ENCODE measurements at regions not wholly inside any gene's neighbourhood (a gene's known extent, or its start where the extent isn't known, plus 50 kb on each side); places are given as distances from the start of the nearest gene placed in this dataset.

DNA sequence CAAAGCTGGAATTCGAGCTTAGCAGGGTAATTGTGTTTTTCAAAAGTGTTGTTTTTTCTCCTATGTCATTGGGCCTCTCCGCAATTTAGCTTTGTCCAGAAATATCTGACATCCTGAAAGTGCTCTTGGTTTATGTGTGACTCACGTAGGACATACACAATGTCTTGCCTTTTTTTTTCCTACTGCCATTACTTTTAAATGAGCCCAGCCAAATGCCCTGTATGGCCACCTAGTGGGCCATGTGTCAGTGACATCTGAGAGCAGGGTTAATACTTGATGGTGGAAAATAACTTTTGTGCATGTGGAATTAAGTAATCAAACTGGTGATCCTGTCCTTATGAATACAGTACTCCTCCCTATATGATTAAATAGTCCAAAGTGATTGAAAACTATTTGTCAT is 1411.1 kb upstream of the TENM3 start:
- no peak for DNase-seq (ENCODE audit: extremely low spot score, unreplicated experiment)
- H3K27ac Mint-ChIP-seq (ENCODE audit: unreplicated experiment): no peak overlapping the region
- TF ChIP-seq, protein P1, sequence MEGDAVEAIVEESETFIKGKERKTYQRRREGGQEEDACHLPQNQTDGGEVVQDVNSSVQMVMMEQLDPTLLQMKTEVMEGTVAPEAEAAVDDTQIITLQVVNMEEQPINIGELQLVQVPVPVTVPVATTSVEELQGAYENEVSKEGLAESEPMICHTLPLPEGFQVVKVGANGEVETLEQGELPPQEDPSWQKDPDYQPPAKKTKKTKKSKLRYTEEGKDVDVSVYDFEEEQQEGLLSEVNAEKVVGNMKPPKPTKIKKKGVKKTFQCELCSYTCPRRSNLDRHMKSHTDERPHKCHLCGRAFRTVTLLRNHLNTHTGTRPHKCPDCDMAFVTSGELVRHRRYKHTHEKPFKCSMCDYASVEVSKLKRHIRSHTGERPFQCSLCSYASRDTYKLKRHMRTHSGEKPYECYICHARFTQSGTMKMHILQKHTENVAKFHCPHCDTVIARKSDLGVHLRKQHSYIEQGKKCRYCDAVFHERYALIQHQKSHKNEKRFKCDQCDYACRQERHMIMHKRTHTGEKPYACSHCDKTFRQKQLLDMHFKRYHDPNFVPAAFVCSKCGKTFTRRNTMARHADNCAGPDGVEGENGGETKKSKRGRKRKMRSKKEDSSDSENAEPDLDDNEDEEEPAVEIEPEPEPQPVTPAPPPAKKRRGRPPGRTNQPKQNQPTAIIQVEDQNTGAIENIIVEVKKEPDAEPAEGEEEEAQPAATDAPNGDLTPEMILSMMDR (IDR thresholded peaks at IDR 0.05): no peak
- H3K36me3 Mint-ChIP-seq (ENCODE audit: unreplicated experiment): no peaks in the 10 kb centered on the region
- H3K4me3 Mint-ChIP-seq (ENCODE audit: unreplicated experiment): no peak overlapping the region
- H3K4me1 Mint-ChIP-seq (ENCODE audit: unreplicated experiment): peaks cover 9% of the 10 kb centered on the region
- H3K27me3 Mint-ChIP-seq (ENCODE audit: unreplicated experiment): no peaks in the 10 kb centered on the region
- no peaks in the 10 kb centered on the region for H3K9me3 Mint-ChIP-seq (ENCODE audit: unreplicated experiment)

DNA sequence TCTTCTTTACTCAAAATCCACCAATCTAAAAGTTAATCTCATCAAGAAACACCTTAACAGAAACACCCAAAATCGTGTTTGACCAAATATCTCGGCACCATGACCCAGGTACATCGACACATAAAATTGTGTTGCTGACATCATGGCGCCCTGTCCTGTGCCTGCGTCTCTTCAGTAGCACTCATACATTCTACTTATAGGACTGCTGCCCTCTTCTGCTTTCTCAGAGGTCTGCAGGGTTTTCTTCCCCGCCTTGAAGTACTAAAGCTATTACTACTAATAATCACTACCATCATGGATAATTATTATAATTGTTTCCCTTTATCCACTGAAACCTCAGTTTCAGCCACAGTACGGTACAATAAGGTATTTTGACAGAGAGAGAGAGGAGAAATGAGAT is 1403.1 kb upstream of the TENM3 start:
- H3K27ac Mint-ChIP-seq (ENCODE audit: unreplicated experiment): no peak overlapping the region
- TF ChIP-seq, protein P1 (IDR thresholded peaks at IDR 0.05): peak; percentile 29
- peaks cover 6% of the 10 kb centered on the region for H3K27me3 Mint-ChIP-seq (ENCODE audit: unreplicated experiment)
- no peaks in the 10 kb centered on the region for H3K9me3 Mint-ChIP-seq (ENCODE audit: unreplicated experiment)
- H3K4me3 Mint-ChIP-seq (ENCODE audit: unreplicated experiment): no peak overlapping the region
- no peaks in the 10 kb centered on the region for H3K4me1 Mint-ChIP-seq (ENCODE audit: unreplicated experiment)
- H3K36me3 Mint-ChIP-seq (ENCODE audit: unreplicated experiment): no peaks in the 10 kb centered on the region
- DNase-seq (ENCODE audit: extremely low spot score, unreplicated experiment): no peak

DNA sequence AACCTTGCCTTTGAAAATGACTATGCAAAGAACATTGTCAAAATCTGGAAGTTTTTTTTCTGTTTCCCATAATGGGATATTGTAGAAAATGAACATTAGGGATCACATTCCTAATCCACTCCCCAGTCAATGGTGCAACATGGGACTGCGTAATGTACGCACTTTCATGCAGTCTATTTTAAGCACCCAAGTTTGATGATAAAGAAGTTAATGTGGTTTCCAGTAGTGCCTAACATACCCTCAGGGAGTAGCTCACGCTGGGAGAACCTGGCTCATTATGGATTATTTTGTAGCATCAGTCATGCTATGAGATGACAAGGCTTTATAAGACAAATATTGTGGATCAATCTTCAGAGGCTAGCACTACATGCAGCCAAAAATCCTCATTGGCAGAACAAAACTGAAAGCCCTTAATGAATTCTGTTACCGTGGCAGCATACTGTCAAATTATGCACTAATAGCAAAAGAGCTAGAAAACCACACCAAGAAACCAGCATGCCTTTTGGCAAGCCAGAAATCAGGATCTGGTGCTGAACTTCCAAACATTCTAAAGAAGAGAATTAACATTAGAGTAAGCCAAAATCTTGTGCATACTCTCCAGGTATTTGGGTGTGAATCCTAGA is 1392.8 kb upstream of the TENM3 start:
- no peaks in the 10 kb centered on the region for H3K27me3 Mint-ChIP-seq (ENCODE audit: unreplicated experiment)
- no peak for DNase-seq (ENCODE audit: extremely low spot score, unreplicated experiment)
- no peak overlapping the region for H3K4me3 Mint-ChIP-seq (ENCODE audit: unreplicated experiment)
- TF ChIP-seq, protein P1 (IDR thresholded peaks at IDR 0.05): no peak
- no peak overlapping the region for H3K27ac Mint-ChIP-seq (ENCODE audit: unreplicated experiment)
- H3K9me3 Mint-ChIP-seq (ENCODE audit: unreplicated experiment): peaks cover 4% of the 10 kb centered on the region
- no peaks in the 10 kb centered on the region for H3K4me1 Mint-ChIP-seq (ENCODE audit: unreplicated experiment)
- H3K36me3 Mint-ChIP-seq (ENCODE audit: unreplicated experiment): no peaks in the 10 kb centered on the region

DNA sequence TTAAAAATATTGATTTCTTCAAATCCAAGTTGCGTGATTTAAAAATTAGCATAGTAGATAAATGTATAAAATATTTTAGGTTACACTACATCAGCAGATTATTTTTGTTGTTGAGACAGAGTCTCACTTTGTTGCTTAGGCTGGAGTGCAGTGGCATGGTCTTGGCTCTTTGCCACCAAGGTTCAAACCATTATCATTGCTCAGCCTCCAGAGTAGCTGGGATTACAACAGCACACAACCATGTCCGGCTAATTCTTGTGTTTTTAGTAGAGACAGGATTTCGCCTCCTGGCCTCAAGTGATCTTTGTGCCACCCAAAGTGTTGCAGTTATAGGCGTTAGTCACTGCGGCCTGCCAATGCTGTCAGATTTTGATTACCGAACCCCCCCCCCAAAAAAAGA is 1390.5 kb upstream of the TENM3 start:
- no peak overlapping the region for H3K27ac Mint-ChIP-seq (ENCODE audit: unreplicated experiment)
- no peak overlapping the region for H3K4me3 Mint-ChIP-seq (ENCODE audit: unreplicated experiment)
- H3K9me3 Mint-ChIP-seq (ENCODE audit: unreplicated experiment): no peaks in the 10 kb centered on the region
- DNase-seq (ENCODE audit: extremely low spot score, unreplicated experiment): no peak
- H3K4me1 Mint-ChIP-seq (ENCODE audit: unreplicated experiment): no peaks in the 10 kb centered on the region
- H3K36me3 Mint-ChIP-seq (ENCODE audit: unreplicated experiment): no peaks in the 10 kb centered on the region
- H3K27me3 Mint-ChIP-seq (ENCODE audit: unreplicated experiment): no peaks in the 10 kb centered on the region
- TF ChIP-seq, protein P1 (IDR thresholded peaks at IDR 0.05): no peak

DNA sequence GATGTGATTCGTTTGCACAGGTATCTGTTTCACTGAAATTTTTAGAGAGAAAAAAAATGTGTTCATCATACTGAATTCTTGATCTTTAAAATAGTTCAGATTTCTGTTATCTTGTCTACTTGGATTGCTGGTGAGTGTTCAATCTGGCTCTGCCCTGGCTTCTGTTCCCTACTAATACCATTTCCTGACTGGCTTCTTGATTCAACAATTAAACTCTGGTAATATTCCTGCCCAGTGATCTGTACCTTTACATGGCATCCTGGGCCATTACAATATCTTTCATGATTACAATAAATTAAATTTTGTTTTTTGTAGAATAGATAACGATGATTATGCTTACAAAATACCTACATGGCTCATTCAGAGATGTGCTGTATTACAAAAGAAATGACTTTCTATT is 1388.0 kb upstream of the TENM3 start:
- Mint-ChIP-seq H3K4me1 (ENCODE audit: unreplicated experiment) (no peaks in the 10 kb centered on the region), H3K4me3 (ENCODE audit: unreplicated experiment) (no peak overlapping the region), H3K36me3 (ENCODE audit: unreplicated experiment) (no peaks in the 10 kb centered on the region), H3K27me3 (ENCODE audit: unreplicated experiment) (no peaks in the 10 kb centered on the region), H3K27ac (ENCODE audit: unreplicated experiment) (no peak overlapping the region), H3K9me3 (ENCODE audit: unreplicated experiment) (no peaks in the 10 kb centered on the region)
- DNase-seq (ENCODE audit: extremely low spot score, unreplicated experiment): no peak
- TF ChIP-seq, protein P1 (IDR thresholded peaks at IDR 0.05): no peak

All from osteocyte (in vitro differentiated cells).